HS-5 (cell line): ENCODE measurements at regions not wholly inside any gene's neighbourhood (a gene's known extent, or its start where the extent isn't known, plus 50 kb on each side); places are given as distances from the start of the nearest gene placed in this dataset.

ENCODE experiments used
- DNase-seq: peaks from one replicate; pipeline ENCODE4 v3.0.0-alpha.2; 2012; ENCODE audit warnings: low read depth

DNA sequence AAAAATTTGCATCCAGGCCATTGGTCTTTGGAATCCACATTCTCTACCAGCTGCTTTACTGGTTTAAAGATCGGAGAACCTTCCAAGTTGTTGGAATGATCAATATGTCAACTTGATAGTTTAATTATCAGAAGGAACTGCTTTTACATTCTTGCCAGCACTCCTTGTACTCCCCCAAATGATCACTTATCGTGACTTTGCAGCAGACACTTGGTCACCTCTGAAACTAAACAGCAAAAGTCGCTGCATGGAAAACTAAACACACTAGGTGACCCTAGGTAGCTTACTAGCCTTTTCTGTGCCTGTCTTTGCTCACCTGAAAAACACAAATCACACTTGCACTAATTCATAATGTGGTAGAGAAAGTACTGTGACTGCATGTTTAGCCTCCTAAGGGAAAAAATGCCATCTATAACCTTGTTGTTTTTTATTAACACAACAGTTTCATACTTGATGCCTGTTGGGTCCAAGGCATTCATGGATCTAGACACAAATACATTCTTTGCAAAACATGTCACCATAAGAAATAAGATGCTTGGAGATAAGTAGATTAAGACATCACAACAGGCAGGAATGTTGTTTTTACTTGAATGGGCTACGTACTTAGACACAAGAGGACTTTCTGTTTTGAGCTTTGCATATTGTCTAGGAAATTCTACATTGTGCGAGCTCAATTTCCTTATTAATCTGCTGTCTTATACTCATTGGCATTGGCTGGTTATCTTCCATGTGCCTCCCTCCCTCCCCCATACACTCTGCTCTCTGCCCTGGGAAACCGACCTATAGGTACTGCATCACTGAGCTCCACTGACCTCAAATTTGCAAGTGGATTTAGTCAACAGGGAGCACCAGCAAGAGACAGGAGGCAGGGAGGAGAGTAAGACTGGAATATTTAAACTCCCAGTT, 219.1 kb upstream of the STK17B start:
- DNase-seq = no peak

- no peak for DNase-seq
These were observed 219.7 kb upstream of the STK17B start for GRCh38 chr2:196391149-196391479.

GRCh38 chr2:196399096-196399495, 227.7 kb upstream of the STK17B start:
- no peak for DNase-seq

DNA sequence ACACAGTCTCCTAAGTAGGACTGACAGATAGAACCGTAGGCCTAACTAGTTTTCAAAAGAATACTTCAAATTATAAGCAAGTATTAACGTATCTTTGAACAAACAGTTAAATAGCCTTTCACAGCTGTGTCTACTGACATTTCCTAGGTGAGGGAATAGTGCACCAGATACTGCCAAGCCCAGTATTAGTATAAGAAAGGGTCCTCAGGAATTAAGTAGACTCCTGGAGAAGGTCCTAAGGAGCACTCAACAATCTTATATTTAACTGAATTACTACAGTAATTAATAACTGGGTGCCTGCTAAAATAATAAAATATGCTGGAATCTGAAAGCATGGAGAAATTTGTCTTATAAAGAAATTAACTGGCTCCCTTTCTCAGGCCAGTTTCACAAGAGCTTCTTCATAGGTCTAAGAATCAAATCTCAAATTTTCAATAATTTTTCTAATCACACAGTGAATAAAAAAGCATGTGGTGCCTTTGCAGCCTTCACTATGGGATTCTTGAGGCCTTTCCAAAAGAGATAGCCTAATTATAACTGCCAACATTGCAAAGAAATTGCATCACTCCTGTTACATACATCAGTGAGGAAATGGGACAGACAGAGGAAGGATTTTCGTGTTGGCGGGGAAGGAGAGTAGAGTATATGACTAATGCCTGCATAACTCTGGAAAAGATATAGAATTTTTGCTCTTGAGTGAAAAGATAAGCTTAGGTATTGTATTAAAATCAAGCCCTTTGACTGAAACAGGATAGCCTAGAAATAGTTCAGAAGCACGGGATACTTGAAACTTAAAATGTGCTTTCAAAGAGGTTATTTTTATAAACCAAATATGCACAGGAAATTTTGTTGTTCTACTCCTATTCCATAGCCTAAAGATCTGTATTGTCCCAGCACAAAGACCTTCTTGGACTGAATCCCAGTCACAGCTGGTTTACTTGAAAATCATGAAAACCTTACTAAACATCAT, 228.6 kb upstream of the STK17B start:
- peak; percentile 92 for DNase-seq

DNA sequence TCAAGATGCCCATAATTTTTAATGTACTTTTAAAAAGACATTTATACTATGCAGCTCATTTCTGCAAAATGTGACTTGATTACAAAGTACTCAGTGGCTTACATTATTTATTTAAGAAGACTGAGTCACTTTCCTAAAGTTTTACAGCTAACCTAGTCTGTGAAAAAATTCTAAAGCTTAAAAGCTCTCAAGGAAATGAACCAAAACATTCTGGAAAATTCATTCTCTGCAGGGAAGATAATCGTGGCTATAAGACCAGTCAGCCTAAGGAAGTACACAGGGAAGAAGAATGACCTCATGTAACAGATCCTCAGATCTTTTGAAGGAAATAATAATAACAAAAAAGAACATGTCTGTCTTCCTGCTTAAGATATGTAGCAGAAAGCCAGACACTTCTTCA, 232.1 kb upstream of the STK17B start:
- no peak for DNase-seq

GRCh38 chr2:196404276-196404675, 232.9 kb upstream of the STK17B start:
- no peak for DNase-seq

DNA sequence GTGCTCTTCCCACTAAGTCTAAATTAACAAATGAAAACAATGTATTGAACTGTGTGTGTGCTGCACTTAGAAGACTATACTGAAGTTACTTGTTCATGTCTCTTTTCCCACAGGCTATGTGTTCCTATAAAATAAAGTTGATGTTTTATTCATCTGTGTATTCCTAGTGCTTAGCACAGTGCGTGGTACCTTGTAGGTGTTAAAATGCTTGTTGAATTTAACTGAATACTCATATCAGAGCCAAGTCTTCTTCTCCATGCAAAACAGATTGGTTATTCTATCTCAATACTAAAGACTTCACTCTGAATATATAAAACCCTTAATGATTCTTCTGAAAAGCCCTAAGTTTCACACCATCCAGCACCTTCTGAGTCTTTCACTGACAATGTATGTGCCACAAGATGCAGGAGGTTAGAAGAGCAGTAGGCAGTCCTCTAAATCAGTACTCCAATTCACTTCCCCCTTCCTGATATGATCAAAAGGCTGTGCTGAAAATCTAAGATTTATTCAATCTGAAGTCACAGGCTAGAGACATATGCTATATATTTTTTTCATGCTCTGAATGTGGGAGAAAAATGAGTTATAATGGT, 231.7 kb upstream of the CCDC150 start:
- no peak for DNase-seq

- DNase-seq = no peak
These were observed 230.1 kb upstream of the CCDC150 start for GRCh38 chr2:196409376-196409775.

GRCh38 chr2:196410008-196410407, 229.5 kb upstream of the CCDC150 start:
- DNase-seq = no peak

- no peak for DNase-seq
These were observed 225.7 kb upstream of the CCDC150 start for GRCh38 chr2:196413821-196414274.

GRCh38 chr2:196415384-196415783, 224.1 kb upstream of the CCDC150 start:
- no peak for DNase-seq

- DNase-seq = no peak
These were observed 219.4 kb upstream of the CCDC150 start for GRCh38 chr2:196420143-196420542.

DNA sequence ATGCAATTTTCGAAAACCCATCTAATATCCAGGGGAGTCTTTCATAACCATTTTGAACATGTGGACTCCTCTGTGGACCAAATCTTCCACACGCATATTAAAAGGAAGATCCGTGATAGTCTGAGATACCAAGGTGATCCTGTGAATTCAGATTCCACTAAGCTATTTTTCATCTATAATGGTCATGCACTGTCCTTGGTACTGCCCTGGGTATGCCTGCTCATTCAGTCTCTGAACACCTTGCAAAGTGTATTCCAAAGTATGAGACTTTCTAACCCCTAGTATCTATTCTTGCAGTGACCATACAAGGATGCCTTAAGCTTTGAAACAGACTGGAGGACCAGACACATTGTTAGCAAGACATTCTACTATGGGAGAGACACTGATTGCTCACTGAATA, 217.6 kb upstream of the CCDC150 start:
- DNase-seq = no peak

DNA sequence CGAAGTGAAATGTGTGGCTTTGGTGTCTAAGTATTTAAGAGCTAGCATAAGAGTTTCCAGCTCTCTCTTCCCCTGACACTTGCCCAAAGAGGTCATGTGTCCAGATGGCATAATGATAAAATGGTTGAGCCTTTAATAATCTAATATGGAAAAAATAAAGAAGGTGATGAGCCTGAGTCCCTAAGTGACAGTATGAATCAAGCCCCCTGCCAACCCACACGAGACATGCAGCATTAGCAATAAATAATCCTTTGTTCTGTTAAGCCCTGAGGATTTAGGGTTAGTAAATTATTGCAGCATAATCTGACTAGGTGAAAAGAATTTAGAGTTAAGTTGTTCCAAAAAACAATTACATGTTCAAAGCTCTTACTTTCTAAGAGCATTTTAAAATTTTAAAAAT, 217.2 kb upstream of the CCDC150 start:
- DNase-seq = no peak

DNA sequence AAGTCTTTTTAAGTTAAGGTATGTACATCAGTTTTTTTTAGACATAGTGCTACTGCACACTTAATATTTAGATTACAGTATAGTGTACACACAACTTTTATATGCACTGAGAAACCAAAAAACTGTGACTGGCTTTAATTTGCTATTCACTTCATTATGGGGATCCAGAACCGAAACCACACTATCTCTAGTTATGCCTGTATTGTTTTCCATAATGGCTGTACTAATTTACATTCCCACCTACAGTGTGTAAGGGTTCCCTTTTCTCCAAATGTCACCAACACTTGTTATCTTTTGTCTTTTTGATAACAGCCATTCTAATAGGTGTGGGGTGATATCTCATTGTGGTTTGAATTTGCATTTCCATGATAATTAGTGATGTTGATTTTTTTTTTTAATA, 213.4 kb upstream of the CCDC150 start:
- DNase-seq = no peak

GRCh38 chr2:196427986-196428634, 211.4 kb upstream of the CCDC150 start:
- DNase-seq = no peak

- no peak for DNase-seq
These were observed 208.4 kb upstream of the CCDC150 start for GRCh38 chr2:196431076-196431475.

- DNase-seq = no peak
These were observed 207.6 kb upstream of the CCDC150 start for GRCh38 chr2:196431957-196432356.

GRCh38 chr2:196433116-196433515, 206.4 kb upstream of the CCDC150 start:
- DNase-seq = no peak

DNA sequence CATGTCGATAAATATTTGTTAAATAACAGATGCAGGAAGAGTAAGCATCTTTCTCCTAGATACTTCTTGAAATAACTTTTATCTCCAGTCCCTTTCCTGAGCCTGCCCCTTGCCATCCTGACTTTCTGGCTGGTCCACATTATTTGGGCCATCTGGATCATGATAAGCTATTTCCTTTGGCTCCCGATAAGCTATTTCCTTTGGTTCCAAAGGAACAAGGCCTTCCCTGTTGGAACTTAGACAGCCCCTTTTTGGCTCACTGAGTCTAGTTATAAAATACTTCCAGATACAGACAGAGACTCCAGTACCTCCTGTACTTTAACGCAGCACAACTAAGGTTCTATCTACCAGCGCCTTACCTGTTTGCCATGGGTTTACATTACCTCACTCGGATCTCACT, 205.3 kb upstream of the CCDC150 start:
- DNase-seq = no peak

GRCh38 chr2:196435189-196435588, 204.3 kb upstream of the CCDC150 start:
- no peak for DNase-seq

GRCh38 chr2:196437626-196438025, 201.9 kb upstream of the CCDC150 start:
- DNase-seq = no peak
